Stimulated activated CD4-positive, alpha-beta T cell treated with anti-CD3 and anti-CD28 coated beads, Interleukin-15, amount 100 ng/mL, for 48 hours (primary cell): ENCODE measurements at regions not wholly inside any gene's neighbourhood (a gene's known extent, or its start where the extent isn't known, plus 50 kb on each side); places are given as distances from the start of the nearest gene placed in this dataset.
A peak's percentile ranks its signal among the peaks of the same experiment; 100 is the strongest.

Source experiments
- DNase-seq, 2 donors: peaks; one replicate each; pipeline ENCODE4 v3.0.0-alpha.2; 2020; ENCODE audit warnings: low read depth in 2 of 2

- DNase-seq = no peak
These were observed 216.5 kb upstream of the AADAT start for GRCh38 chr4:170306208-170306607.

- DNase-seq = no peak
These were observed 215.9 kb upstream of the AADAT start for GRCh38 chr4:170305627-170306026.

GRCh38 chr4:170281027-170281426 lies 191.3 kb upstream of the AADAT start:
- no peak for DNase-seq

- DNase-seq = no peak
These were observed 188.7 kb upstream of the AADAT start for GRCh38 chr4:170278460-170278859.

GRCh38 chr4:170274616-170275015 lies 184.9 kb upstream of the AADAT start:
- no peak for DNase-seq

- DNase-seq = no peak
These were observed 183.2 kb upstream of the AADAT start for GRCh38 chr4:170272959-170273358.

GRCh38 chr4:170271723-170272122 lies 182.0 kb upstream of the AADAT start:
- DNase-seq = no peak

GRCh38 chr4:170270628-170271027 lies 180.9 kb upstream of the AADAT start:
- no peak for DNase-seq

GRCh38 chr4:170269950-170270349 lies 180.2 kb upstream of the AADAT start:
- no peak for DNase-seq

GRCh38 chr4:170259631-170260153 lies 169.9 kb upstream of the AADAT start:
- peak; percentile 16 to 17 for DNase-seq

GRCh38 chr4:170256807-170257206 lies 167.1 kb upstream of the AADAT start:
- DNase-seq = no peak

GRCh38 chr4:170248576-170248975 lies 158.8 kb upstream of the AADAT start:
- DNase-seq = no peak

- DNase-seq = no peak
These were observed 158.3 kb upstream of the AADAT start for GRCh38 chr4:170248029-170248428.

GRCh38 chr4:170247596-170247995 lies 157.8 kb upstream of the AADAT start:
- DNase-seq = no peak

- no peak for DNase-seq
These were observed 154.0 kb upstream of the AADAT start for GRCh38 chr4:170243662-170244288.

GRCh38 chr4:170242471-170242870 lies 152.7 kb upstream of the AADAT start:
- DNase-seq = no peak

GRCh38 chr4:170234800-170235199 lies 145.0 kb upstream of the AADAT start:
- no peak for DNase-seq

GRCh38 chr4:170231377-170231776 lies 141.6 kb upstream of the AADAT start:
- DNase-seq = no peak

GRCh38 chr4:170230242-170230641 lies 140.5 kb upstream of the AADAT start:
- DNase-seq = no peak

GRCh38 chr4:170229006-170229405 lies 139.2 kb upstream of the AADAT start:
- no peak for DNase-seq

- DNase-seq = no peak
These were observed 138.2 kb upstream of the AADAT start for GRCh38 chr4:170227928-170228327.

- DNase-seq = no peak
These were observed 136.5 kb upstream of the AADAT start for GRCh38 chr4:170226288-170226687.

- no peak for DNase-seq
These were observed 125.0 kb upstream of the AADAT start for GRCh38 chr4:170214731-170215130.

- DNase-seq = no peak
These were observed 124.3 kb upstream of the AADAT start for GRCh38 chr4:170214101-170214500.
